Sigmoid colon (tissue), 6 donors: ENCODE measurements at regions not wholly inside any gene's neighbourhood (a gene's known extent, or its start where the extent isn't known, plus 50 kb on each side); places are given as distances from the start of the nearest gene placed in this dataset.

Source experiments
- DNase-seq: peaks from one replicate; pipeline ENCODE4 v3.0.0-alpha.2; 2019
- H3K27ac ChIP-seq, 4 donors: fragments of 200-600 bp; sonication (generic); one replicate each; pipeline ENCODE4 v1.5.1; 2016 to 2019; ENCODE audit warnings: mild to moderate bottlenecking in 1 of 4
- H3K27me3 ChIP-seq, 3 donors: fragments of 200-600 bp; sonication (generic); one replicate each; pipeline ENCODE4 v1.5.1; 2019; ENCODE audit warnings: mild to moderate bottlenecking in 1 of 3
- H3K36me3 ChIP-seq, 4 donors: fragments of 200-600 bp; sonication (generic); one replicate each; pipeline ENCODE4 v1.5.1; 2016 to 2019
- H3K4me1 ChIP-seq, 4 donors: fragments of 200-600 bp; sonication (generic); one replicate each; pipeline ENCODE4 v1.5.1; 2017 to 2019
- H3K4me3 ChIP-seq, 4 donors: fragments of 200-600 bp; sonication (generic); one replicate each; pipeline ENCODE4 v1.5.1; 2017 to 2019; ENCODE audit warnings: mild to moderate bottlenecking in 2 of 4, moderate library complexity in 1 of 4
- H3K9me3 ChIP-seq, 4 donors: fragments of 200-600 bp in 3 of 4; sonication (generic) in 3 of 4; one replicate each; pipeline versions ENCODE4 v1.5.1 to v1.6.1; 2013 to 2019
- CTCF ChIP-seq, 4 experiments: fragments of 450-650 bp in 3 of 4; fragments of 200-600 bp in 1 of 4; IDR thresholded peaks; one replicate each; pipeline ENCODE4 v1.5.1; 2016 to 2019; ENCODE audit warnings: antibody characterized with exemption in 4 of 4, mild to moderate bottlenecking in 3 of 4, moderate library complexity in 2 of 4
- EP300 ChIP-seq, 4 donors: sonication (generic); formaldehyde crosslinking; IDR thresholded peaks; one replicate each; pipeline ENCODE4 v1.6.1; 2017; ENCODE audit warnings: antibody characterized with exemption in 4 of 4
- POLR2A ChIP-seq, 2 donors: fragments of 450-650 bp; IDR thresholded peaks; one replicate each; pipeline ENCODE4 v1.6.1; 2016; ENCODE audit warnings: antibody characterized with exemption in 2 of 2, mild to moderate bottlenecking in 2 of 2, moderate library complexity in 2 of 2
- POLR2AphosphoS5 ChIP-seq, 4 donors: sonication (generic); formaldehyde crosslinking; IDR thresholded peaks; one replicate each; pipeline ENCODE4 v1.6.1; 2017; ENCODE audit warnings: antibody characterized with exemption in 4 of 4
- WGBS, 2 donors: extraction: QIAGEN DNeasy Blood & Tissue Kit; methylation state at CpG; one replicate each; pipeline ENCODE4 v1.1.7; 2013; 5-methylcytosine and 5-hydroxymethylcytosine counted together
- intact Hi-C: fragments of 100-400 bp; cut with DNase I; formaldehyde crosslinking; loops from one replicate; pipeline ENCODE4 v1.15.1; 2023
- donor health status: healthy with polysubstance abuse.
- donor health status: healthy.

- Histone ChIP-seq H3K36me3 (no peaks in the 10 kb centered on the region), H3K27ac (no peak overlapping the region), H3K9me3 (no peaks in the 10 kb centered on the region), H3K27me3 (no peaks in the 10 kb centered on the region), H3K4me1 (peaks cover 0 to 20% (median 6%) of the 10 kb centered on the region in 4 donors), H3K4me3 (no peak overlapping the region)
- TF ChIP-seq POLR2A (IDR thresholded peaks at IDR 0.05), result no peak
- TF ChIP-seq POLR2AphosphoS5 (IDR thresholded peaks at IDR 0.05), result no peak
- TF ChIP-seq EP300 (IDR thresholded peaks at IDR 0.05), result no peak
- TF ChIP-seq CTCF (IDR thresholded peaks at IDR 0.05), result no peak
- intact Hi-C loops, result no loop called here
- no peak for DNase-seq
Measured at GRCh38 chr10:121110369-121110768, 259.2 kb downstream of the WDR11 start.

- H3K4me3 ChIP-seq, result no peak overlapping the region
- H3K27ac ChIP-seq, result no peak overlapping the region
- no peaks in the 10 kb centered on the region for H3K36me3 ChIP-seq
- intact Hi-C loops, result no loop called here
- H3K4me1 ChIP-seq, result peaks cover 0 to 20% (median 6%) of the 10 kb centered on the region in 4 donors
- H3K27me3 ChIP-seq, result no peaks in the 10 kb centered on the region
- no peaks in the 10 kb centered on the region for H3K9me3 ChIP-seq
- TF ChIP-seq POLR2A (IDR thresholded peaks at IDR 0.05) (no peak), POLR2AphosphoS5 (IDR thresholded peaks at IDR 0.05) (no peak), EP300 (IDR thresholded peaks at IDR 0.05) (no peak), CTCF (IDR thresholded peaks at IDR 0.05) (no peak)
- DNase-seq, result no peak
- 63 to 88% methylated on average over 1 of the region's 1 CpG for WGBS, 2 donors
Measured at GRCh38 chr10:121112136-121112535, 261.0 kb downstream of the WDR11 start.

- Histone ChIP-seq H3K27ac (no peak overlapping the region), H3K27me3 (no peaks in the 10 kb centered on the region), H3K4me3 (no peak overlapping the region), H3K4me1 (peaks cover 0 to 20% (median 6%) of the 10 kb centered on the region in 4 donors), H3K9me3 (no peaks in the 10 kb centered on the region), H3K36me3 (no peaks in the 10 kb centered on the region)
- intact Hi-C loops, result no loop called here
- WGBS, 2 donors, result 77 to 84% methylated on average over 10 of the region's 10 CpGs
- TF ChIP-seq EP300 (IDR thresholded peaks at IDR 0.05), result no peak
- DNase-seq, result no peak
Measured at GRCh38 chr10:121112579-121113384, 261.6 kb downstream of the WDR11 start.

DNA sequence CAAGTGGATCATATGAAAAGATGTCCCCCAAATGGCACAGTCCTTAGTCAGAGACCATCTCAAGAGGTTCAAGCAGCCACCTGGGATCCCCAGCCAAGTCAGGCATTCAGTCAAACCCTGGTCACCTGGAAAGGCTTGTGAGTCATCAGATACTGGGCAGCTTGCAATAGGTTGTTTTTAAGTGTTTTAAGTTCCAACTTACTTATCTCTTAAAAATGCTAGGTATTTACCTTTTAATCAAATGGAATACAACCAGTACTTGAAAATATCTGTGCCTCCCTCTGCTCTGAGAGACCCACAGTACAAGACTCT lies 262.2 kb downstream of the WDR11 start:
- Histone ChIP-seq H3K4me1 (peaks cover 0 to 20% (median 6%) of the 10 kb centered on the region in 4 donors), H3K27ac (no peak overlapping the region), H3K36me3 (no peaks in the 10 kb centered on the region), H3K4me3 (no peak overlapping the region), H3K27me3 (no peaks in the 10 kb centered on the region), H3K9me3 (no peaks in the 10 kb centered on the region)
- TF ChIP-seq CTCF (IDR thresholded peaks at IDR 0.05) (no peak), POLR2AphosphoS5 (IDR thresholded peaks at IDR 0.05) (no peak), EP300 (IDR thresholded peaks at IDR 0.05) (no peak), POLR2A (IDR thresholded peaks at IDR 0.05) (no peak)
- intact Hi-C loops, result no loop called here
- DNase-seq, result no peak

DNA sequence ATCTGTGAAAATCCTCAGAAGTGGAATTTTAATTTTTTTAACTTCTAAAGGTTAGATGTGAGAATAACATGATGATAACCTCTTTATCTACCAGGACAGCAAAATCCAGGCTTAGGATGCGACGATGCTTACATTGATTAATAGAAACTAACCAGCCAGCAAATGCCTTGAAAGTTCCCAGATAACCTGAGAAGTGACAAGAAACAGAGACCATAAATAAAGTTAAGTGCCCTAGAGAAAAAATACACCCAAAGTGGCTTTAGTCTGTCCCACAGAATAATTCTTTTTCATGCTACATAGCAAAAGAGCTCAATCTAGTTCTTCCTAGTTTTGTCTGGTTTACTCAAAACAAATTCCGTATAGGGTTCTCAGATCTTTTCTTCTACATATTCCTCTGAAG lies 262.7 kb downstream of the WDR11 start:
- H3K4me1 ChIP-seq, result peaks cover 0 to 20% (median 6%) of the 10 kb centered on the region in 4 donors

More for the DNA sequence above, 262.7 kb downstream of the WDR11 start:
- no peaks in the 10 kb centered on the region for H3K9me3 ChIP-seq
- H3K36me3 ChIP-seq, result no peaks in the 10 kb centered on the region
- intact Hi-C loops, result no loop called here
- TF ChIP-seq EP300 (IDR thresholded peaks at IDR 0.05), result no peak
- TF ChIP-seq POLR2AphosphoS5 (IDR thresholded peaks at IDR 0.05), result no peak
- no peak for TF ChIP-seq POLR2A (IDR thresholded peaks at IDR 0.05)
- no peak for TF ChIP-seq CTCF (IDR thresholded peaks at IDR 0.05)
- H3K4me3 ChIP-seq, result no peak overlapping the region
- no peaks in the 10 kb centered on the region for H3K27me3 ChIP-seq
- 82 to 93% methylated on average over 3 of the region's 3 CpGs for WGBS, 2 donors
- DNase-seq, result no peak
- no peak overlapping the region for H3K27ac ChIP-seq
